BE2C (cell line): ENCODE measurements at regions not wholly inside any gene's neighbourhood (a gene's known extent, or its start where the extent isn't known, plus 50 kb on each side); places are given as distances from the start of the nearest gene placed in this dataset.
"Not testable (repeated sequence)": the region's sequence is repeated elsewhere in the genome, so short reads cannot be mapped to it uniquely, and the experiment has no call there.

Experiments used
- DNase-seq: peaks from one replicate; pipeline ENCODE4 v3.0.0-alpha.2; 2020
- H3K27me3 ChIP-seq: fragments of 250-450 bp; sonication (Bioruptor Pico); 2 replicates; pipeline ENCODE4 v1.5.1; 2020; ENCODE audit warnings: mild to moderate bottlenecking
- H3K36me3 ChIP-seq: fragments of 250-450 bp; sonication (Bioruptor Pico); 2 replicates; pipeline ENCODE4 v1.5.1; 2020; ENCODE audit warnings: mild to moderate bottlenecking
- H3K4me1 ChIP-seq: fragments of 250-450 bp; sonication (Bioruptor Pico); 2 replicates; pipeline ENCODE4 v1.5.1; 2020
- H3K4me3 ChIP-seq: 2 replicates; pipeline ENCODE4 v1.5.1; 2011; ENCODE audit warnings: low read depth, low read length
- H3K9me3 ChIP-seq: fragments of 250-450 bp; sonication (Bioruptor Pico); 2 replicates; pipeline ENCODE4 v1.5.1; 2020
- TF ChIP-seq, protein P1 (sequence below): IDR thresholded peaks from 2 replicates; pipeline ENCODE4 v1.5.1; 2012; ENCODE audit warnings: mild to moderate bottlenecking, low read depth, low read length

DNA sequence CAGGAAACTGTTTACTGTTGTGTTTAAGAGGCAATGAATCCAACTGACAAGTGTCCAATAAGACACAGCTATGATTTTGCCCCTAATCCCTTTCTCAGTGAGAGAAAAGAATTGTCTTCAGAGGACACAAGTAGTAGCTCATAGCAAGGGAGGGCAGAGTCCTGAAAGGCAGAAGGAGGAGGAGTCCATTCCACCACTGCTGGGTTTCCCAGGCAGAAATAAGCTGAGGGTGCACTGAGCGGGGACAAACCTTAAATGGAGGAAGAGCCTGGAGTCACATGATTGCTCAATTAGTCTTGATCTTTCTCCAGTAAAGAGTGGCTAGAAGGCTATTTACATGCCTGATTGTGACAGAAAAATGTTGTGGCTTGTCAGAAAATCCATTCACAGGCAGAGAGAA lies 573.8 kb downstream of the POM121L12 start:
- Histone ChIP-seq H3K4me1 (no peaks in the 10 kb centered on the region), H3K9me3 (no peaks in the 10 kb centered on the region), H3K36me3 (no peaks in the 10 kb centered on the region), H3K4me3 (no peak overlapping the region), H3K27me3 (no peaks in the 10 kb centered on the region)
- TF ChIP-seq, protein P1, sequence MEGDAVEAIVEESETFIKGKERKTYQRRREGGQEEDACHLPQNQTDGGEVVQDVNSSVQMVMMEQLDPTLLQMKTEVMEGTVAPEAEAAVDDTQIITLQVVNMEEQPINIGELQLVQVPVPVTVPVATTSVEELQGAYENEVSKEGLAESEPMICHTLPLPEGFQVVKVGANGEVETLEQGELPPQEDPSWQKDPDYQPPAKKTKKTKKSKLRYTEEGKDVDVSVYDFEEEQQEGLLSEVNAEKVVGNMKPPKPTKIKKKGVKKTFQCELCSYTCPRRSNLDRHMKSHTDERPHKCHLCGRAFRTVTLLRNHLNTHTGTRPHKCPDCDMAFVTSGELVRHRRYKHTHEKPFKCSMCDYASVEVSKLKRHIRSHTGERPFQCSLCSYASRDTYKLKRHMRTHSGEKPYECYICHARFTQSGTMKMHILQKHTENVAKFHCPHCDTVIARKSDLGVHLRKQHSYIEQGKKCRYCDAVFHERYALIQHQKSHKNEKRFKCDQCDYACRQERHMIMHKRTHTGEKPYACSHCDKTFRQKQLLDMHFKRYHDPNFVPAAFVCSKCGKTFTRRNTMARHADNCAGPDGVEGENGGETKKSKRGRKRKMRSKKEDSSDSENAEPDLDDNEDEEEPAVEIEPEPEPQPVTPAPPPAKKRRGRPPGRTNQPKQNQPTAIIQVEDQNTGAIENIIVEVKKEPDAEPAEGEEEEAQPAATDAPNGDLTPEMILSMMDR = no peak
- DNase-seq = no peak

DNA sequence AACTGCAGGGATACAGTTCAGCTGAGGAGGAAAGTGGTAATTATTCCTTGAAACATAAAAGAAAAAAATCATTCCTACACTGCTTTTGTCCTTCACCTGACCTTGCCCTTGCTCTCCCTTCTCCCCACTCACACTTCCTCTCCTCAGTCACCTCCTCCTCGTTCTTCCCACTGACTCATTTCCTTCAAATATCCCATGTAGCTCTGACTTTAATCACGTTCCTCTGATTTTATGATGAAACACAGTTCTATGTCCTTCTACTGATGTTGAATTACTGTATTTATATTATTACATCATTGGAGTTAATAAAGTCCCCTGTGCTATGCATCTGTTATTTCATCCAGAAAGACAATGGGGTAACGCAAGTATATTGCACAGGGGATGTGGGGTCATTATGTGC lies 575.6 kb downstream of the POM121L12 start:
- Histone ChIP-seq H3K4me1 (no peaks in the 10 kb centered on the region; the same call in 1 of the 2 replicates), H3K9me3 (no peaks in the 10 kb centered on the region), H3K36me3 (no peaks in the 10 kb centered on the region), H3K27me3 (no peaks in the 10 kb centered on the region), H3K4me3 (no peak overlapping the region)
- TF ChIP-seq, protein P1 = no peak
- DNase-seq = no peak

DNA sequence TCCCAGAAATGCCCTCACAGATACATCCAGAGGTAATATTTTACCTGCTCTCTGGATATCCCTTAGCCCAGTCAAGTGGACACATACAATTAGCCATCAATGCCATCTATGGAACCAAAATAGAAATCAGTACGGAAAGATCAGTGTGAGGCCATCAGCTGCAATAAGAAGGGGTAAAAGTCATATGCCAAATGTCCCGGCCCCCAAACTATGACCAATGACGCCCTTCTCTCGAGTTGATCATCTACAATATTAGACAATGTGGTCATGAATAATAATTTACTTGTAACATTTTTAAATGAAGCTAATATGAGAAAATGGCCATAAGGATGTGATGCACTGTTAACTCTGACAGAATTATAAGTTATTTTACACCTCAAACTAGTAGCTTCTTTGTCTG lies 588.9 kb downstream of the POM121L12 start:
- H3K36me3 ChIP-seq = no peaks in the 10 kb centered on the region
- H3K9me3 ChIP-seq = no peaks in the 10 kb centered on the region
- TF ChIP-seq, protein P1 = no peak
- H3K4me3 ChIP-seq = no peak overlapping the region
- no peak for DNase-seq
- H3K27me3 ChIP-seq = no peaks in the 10 kb centered on the region
- no peaks in the 10 kb centered on the region for H3K4me1 ChIP-seq

DNA sequence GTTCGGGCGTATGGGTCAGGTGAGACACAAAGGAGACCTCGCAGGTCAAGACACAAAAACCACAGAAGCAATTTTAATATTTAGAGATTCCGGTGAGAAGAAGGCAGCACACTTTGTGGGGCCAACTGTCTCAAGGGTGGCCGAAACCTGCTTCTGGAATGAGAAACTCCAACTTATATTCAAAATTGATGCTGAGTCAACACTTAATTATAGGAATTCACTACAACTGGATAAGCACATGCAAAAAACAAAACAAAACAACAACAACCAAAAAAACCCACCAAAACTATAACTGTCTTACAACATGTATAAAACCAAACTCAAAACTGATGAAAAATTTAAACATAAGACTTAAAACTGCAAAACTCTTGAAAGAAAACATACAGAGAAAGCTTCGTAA lies 593.3 kb downstream of the POM121L12 start:
- no peaks in the 10 kb centered on the region for H3K27me3 ChIP-seq
- TF ChIP-seq, protein P1 = no peak
- no peak overlapping the region for H3K4me3 ChIP-seq
- no peaks in the 10 kb centered on the region for H3K36me3 ChIP-seq
- no peaks in the 10 kb centered on the region for H3K4me1 ChIP-seq
- no peaks in the 10 kb centered on the region; the same call in 1 of the 2 replicates for H3K9me3 ChIP-seq
- DNase-seq = no peak

DNA sequence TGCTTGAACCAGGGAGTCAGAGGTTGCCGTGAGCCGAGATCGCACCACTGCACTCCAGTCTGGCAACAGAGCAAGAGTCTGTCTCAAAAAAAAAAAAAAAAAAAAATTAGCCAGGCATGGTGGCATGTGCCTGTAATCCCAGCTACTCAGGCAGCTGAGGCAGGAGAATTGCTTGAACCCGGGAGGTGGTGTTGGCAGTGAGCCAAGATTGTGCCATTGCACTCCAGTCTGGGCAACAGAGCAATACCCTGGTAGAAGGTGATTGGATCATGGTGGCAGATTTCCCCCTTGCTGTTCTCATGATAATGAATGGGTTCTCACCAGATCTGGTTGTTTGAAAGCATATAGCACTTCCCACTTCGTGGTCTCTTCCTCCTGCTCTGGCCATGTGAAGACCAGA lies 599.8 kb downstream of the POM121L12 start:
- not testable (repeated sequence) for DNase-seq, H3K4me3 ChIP-seq, H3K4me1 ChIP-seq, H3K27me3 ChIP-seq, H3K9me3 ChIP-seq, H3K36me3 ChIP-seq

DNA sequence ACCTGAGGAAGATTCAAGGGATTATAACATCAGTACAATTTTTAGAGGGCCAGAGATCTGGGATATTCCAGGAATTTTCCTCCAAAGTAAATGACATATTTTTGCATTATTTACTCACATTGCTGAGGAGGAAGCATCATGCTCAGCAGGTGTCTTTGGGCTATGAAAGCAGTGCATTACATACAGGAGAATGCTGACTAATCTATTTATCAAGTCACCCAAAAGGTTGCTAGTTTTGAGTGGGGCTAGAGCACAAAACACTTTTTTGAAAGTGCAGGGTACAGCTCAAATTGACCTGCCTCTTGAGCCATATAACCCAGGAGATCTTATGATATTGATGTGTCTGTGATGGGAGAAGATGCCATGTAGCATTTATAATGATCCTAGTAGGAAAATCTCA lies 603.1 kb downstream of the POM121L12 start:
- Histone ChIP-seq H3K9me3 (no peaks in the 10 kb centered on the region), H3K4me3 (no peak overlapping the region), H3K4me1 (no peaks in the 10 kb centered on the region), H3K27me3 (no peaks in the 10 kb centered on the region), H3K36me3 (no peaks in the 10 kb centered on the region)
- TF ChIP-seq, protein P1 = no peak
- DNase-seq = no peak

DNA sequence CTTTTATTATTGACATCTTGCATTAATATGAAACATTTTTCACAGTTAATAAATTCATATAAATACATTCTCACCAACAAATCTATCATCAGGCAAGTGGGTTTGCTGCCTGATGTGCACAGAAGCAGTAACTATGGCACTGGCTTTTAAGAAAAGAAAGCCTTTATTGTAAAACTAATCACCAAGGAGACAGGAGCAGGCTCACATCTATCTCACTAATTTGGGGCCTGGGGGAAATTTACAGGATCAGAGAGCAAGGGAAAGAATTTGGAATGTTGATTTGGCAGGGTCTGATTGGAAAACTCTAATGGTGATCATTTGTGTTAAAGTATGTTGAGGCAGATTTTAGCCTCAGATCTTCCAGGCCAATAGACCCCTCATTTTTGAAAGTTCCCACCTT lies 605.7 kb downstream of the POM121L12 start:
- H3K36me3 ChIP-seq = no peaks in the 10 kb centered on the region
- H3K4me3 ChIP-seq = no peak overlapping the region
- H3K9me3 ChIP-seq = no peaks in the 10 kb centered on the region
- no peaks in the 10 kb centered on the region for H3K27me3 ChIP-seq
- no peak for DNase-seq
- peaks cover 4% of the 10 kb centered on the region; the same call in 1 of the 2 replicates for H3K4me1 ChIP-seq
- TF ChIP-seq, protein P1 = no peak
